LNCaP clone FGC (cell line): ENCODE measurements at regions not wholly inside any gene's neighbourhood (a gene's known extent, or its start where the extent isn't known, plus 50 kb on each side); places are given as distances from the start of the nearest gene placed in this dataset.

Experiments
- DNase-seq: peaks from one replicate; pipeline ENCODE4 v3.0.0-alpha.2; 2011; ENCODE audit warnings: low read depth
- H3K4me3 ChIP-seq: 2 replicates; pipeline ENCODE4 v1.5.1; 2011; ENCODE audit warnings: mild to moderate bottlenecking, low read depth, low read length, control low read depth
- TF ChIP-seq, protein P1 (sequence below): IDR thresholded peaks from 2 replicates; pipeline ENCODE4 v1.5.1; 2012; ENCODE audit warnings: mild to moderate bottlenecking; ENCODE audit not compliant: control insufficient read depth, insufficient read depth; ENCODE audit errors: extremely low read depth

DNA sequence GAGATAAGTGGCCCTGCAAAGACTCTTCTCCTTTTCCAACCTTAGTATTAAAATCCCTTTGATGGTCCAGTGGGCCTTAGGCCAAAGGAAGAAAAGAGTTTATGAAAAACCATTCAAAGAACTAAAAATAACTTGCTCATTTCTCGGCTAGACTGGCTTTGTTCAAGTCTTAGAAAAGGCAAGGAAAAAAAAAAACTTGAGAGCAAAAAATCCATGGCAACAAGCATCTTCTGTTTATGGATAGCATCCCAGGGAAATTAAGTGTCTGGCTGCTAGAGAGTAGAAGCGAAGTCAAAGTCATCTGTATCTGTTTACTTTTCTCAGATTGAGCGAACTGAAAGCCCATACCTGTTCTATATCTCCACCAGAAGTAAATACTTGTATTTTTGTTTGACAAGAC, 129.6 kb downstream of the KCTD15 start:
- no peak for DNase-seq
- TF ChIP-seq, protein P1, sequence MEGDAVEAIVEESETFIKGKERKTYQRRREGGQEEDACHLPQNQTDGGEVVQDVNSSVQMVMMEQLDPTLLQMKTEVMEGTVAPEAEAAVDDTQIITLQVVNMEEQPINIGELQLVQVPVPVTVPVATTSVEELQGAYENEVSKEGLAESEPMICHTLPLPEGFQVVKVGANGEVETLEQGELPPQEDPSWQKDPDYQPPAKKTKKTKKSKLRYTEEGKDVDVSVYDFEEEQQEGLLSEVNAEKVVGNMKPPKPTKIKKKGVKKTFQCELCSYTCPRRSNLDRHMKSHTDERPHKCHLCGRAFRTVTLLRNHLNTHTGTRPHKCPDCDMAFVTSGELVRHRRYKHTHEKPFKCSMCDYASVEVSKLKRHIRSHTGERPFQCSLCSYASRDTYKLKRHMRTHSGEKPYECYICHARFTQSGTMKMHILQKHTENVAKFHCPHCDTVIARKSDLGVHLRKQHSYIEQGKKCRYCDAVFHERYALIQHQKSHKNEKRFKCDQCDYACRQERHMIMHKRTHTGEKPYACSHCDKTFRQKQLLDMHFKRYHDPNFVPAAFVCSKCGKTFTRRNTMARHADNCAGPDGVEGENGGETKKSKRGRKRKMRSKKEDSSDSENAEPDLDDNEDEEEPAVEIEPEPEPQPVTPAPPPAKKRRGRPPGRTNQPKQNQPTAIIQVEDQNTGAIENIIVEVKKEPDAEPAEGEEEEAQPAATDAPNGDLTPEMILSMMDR: no peak
- no peak overlapping the region for H3K4me3 ChIP-seq

DNA sequence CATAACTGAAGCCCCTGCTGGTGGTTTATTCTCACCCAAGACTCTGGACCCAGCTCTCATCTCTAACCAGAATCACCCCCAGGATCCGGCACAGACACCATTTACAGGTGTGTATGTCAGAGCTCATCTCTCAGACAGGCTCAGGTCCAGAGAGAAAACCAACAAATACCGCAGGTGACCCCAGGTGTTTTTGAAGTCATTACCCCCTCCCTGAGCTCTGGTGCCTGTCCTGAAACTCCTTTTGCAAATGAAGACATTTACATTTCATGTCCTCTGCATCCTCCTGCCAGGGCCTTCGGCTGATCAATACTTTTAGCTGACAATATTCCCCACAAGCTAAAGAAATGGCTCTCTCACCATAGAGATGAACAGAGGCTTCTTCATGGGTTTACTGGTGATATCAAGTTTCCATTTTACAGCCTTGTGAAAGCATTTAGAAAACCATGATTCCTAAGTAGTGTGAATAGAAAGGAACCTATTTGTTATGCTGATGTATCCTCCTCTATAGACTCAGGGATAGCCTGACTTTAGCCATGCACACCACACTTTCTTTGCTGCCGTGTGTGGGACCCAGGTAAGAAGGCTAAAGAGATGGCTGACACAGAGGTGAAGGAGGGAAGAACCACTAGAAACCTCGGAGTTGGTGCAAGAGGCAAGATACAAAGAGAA, 131.3 kb downstream of the KCTD15 start:
- DNase-seq: no peak
- H3K4me3 ChIP-seq: no peak overlapping the region
- TF ChIP-seq, protein P1: no peak

DNA sequence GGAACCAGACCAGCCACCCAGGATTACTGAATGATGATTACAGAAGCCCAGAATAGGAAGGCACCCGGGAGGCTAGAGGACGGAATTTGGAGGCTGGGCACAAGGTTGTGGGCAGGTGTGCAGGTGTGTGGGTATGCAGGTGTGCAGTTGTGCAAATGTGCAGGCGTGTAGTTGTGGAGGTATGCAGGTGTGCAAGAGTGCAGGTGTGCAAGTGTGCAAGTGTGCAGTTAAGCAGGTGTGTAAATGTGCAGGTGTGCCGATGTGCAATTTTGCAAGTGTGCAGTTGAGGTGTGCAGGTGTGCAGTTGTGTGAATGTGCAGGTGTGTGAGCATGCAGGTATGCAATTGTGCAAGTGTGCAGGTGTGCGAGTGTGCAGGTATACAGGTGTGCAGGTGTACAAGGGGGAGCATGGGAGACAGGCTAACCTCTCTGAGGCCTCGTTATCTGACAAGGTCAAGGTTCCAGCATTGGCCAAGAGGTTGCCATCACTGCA, 131.8 kb downstream of the KCTD15 start:
- no peak for DNase-seq
- TF ChIP-seq, protein P1: no peak
- H3K4me3 ChIP-seq: no peak overlapping the region

DNA sequence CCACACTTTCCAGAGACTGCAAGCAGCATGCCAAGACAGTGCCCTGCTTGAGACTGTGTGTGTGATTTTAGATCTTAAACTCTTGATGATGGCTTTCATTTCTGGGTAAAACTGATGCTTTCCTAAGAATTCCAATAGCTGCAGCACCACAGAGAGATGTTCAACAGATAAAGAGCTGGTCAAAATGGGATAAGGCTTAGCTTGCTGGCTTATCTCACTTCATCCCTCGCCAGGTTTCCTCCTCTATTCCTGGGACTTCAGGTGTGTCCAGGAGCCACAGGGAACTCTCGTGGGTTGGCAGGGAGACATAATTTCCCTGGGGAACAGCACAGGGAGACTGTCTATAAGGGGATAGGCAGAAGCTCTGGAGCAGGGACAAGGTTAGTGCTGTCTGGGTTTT, 137.3 kb downstream of the KCTD15 start:
- DNase-seq: no peak

DNA sequence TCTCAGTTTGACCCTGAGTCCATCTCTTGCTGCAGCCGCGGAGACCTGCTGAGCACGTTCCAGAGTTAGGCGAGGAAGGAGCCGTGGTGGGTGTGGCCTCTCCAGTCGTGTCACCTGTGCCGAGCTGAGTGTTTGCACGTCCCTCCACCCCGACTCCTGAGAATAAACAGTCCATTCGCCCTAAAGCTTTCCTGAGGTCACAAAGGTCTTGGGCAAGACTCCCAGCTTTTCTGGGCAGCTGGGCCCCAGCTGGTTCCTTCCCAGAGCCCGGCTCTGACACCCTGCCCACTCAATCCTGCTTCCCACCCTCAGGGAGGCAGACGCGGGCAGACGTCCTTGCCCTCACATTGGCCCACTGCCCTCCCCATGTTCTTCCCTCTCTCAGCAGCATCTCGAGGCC, 142.2 kb downstream of the KCTD15 start:
- TF ChIP-seq, protein P1: no peak
- H3K4me3 ChIP-seq: no peak overlapping the region
- DNase-seq: no peak

More for the DNA sequence above, 137.3 kb downstream of the KCTD15 start:
- no peak overlapping the region for H3K4me3 ChIP-seq
- TF ChIP-seq, protein P1: no peak

DNA sequence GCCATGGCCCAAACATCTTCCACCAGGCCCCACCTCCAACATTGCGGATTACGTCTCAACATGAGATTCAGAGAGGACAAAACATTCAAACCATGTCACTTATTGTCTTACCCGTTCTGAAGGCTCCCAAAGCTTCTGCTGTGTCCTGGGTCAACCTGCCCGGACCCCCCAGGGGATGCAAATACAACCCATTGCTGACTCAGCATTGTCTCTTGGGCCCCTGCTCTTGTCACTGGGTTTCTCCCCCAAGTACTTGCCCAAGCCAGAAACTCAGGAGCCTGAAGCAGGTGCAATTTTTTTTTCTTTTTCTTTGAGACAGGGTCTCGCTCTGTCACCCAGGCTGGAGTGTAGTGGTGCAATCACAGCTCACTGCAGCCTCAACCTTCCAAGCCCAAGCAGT, 144.5 kb downstream of the KCTD15 start:
- TF ChIP-seq, protein P1: no peak
- H3K4me3 ChIP-seq: no peak overlapping the region
- no peak for DNase-seq
